ENCODE measurements at regions not wholly inside any gene's neighbourhood (a gene's known extent, or its start where the extent isn't known, plus 50 kb on each side); places are given as distances from the start of the nearest gene placed in this dataset.

GRCh38 chr18:64876833-64877232, 727.9 kb upstream of the LINC00305 start:
- TF ChIP-seq POLR2A (IDR thresholded peaks at IDR 0.05) (no peak), CTCF (IDR thresholded peaks at IDR 0.05) (no peak)
